Right renal cortex interstitium (tissue), 3 donors: ENCODE measurements at regions not wholly inside any gene's neighbourhood (a gene's known extent, or its start where the extent isn't known, plus 50 kb on each side); places are given as distances from the start of the nearest gene placed in this dataset.

Experiments
- DNase-seq, 3 donors: peaks; one replicate each; pipeline ENCODE4 v3.0.0-alpha.2; 2013; ENCODE audit warnings: low read depth in 3 of 3, low spot score in 2 of 3

- no peak for DNase-seq
Observed at GRCh38 chr1:209504571-209504970, 78.9 kb upstream of the CAMK1G start.

DNA sequence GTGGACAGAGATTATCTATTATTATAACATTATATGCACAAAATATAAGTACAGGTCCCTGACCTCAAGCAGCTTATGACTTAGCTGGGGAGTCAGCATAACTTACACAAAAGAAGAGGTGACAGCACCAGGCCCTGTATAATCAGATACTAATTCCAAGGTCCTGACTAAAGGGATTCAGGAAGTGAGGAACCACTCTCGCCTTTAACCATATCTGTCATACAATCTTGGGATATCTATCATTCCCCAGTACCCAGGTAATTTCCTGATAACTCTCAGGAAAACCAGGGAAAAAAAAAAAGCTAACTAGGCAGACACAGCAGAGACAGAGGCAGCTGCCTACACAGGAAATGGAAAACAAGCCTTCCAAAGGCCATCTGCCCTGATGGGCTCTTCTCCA lies 78.5 kb upstream of the CAMK1G start:
- no peak for DNase-seq

GRCh38 chr1:209506101-209506500 lies 77.4 kb upstream of the CAMK1G start:
- DNase-seq = no peak

DNA sequence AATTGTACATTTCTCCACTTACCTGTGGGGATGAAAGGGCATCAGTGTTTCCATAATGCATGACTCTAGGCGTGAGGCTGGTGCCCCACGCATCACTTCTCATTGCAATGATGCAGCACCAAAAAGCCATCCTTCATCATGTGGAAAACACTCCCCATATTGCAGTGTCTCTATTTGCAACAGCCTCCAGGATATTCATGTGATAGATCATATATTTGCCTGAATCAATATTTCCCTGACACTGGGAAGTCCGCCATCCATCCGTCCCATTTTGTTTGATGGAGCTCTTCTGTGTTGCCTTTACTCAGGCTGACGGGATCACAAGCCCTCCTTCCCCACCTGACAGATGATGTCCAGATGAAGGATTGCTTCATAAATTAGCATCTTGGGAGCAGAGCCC lies 74.5 kb upstream of the CAMK1G start:
- DNase-seq = no peak

- no peak for DNase-seq
Observed at GRCh38 chr1:209510063-209510462, 73.5 kb upstream of the CAMK1G start.

- no peak for DNase-seq
Observed at GRCh38 chr1:209511169-209511568, 72.3 kb upstream of the CAMK1G start.

GRCh38 chr1:209512821-209513220 lies 70.7 kb upstream of the CAMK1G start:
- DNase-seq = no peak

GRCh38 chr1:209513226-209513625 lies 70.3 kb upstream of the CAMK1G start:
- DNase-seq = no peak

DNA sequence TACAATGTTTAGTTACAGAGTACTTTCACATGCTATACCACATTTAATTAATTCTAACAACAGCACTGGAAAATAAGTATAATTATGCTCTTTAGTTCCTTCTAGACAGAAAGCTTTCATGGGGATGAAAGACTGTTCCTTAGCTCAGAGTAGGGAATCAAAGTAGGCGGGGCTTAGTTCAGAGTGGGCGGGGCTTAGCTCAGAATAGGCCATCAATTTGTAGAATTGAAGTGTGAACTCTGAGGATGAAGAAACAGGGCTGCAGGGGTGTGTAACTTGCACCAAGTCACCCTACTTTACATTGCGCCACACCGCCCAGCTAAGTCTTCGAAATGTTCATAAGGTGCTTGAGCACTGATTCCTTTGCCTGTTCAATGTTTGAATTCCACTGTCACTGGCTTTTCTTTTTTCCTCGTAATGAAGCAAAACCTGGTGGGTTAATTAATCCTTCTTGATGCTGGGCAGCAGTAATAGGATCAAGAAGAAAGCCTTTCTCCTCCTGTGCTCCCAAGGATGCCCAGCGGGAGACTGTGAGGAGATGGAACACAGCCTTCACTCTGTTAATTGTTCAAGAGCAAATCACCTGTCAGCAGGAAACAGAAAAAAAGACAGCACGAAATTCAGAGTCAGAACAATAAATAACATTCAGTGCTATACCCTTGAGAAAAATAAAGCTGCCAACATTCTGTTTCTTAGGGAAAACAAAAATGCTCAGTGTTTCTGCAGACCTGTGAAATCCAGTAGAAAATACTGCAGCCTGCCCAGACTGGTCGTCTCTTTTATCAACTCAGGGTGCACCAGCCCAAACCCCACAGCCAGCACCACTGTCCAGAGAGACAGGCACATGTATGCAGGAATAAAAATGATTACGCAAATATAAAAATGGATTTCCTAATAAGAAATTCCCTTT lies 66.5 kb upstream of the CAMK1G start:
- DNase-seq = no peak

DNA sequence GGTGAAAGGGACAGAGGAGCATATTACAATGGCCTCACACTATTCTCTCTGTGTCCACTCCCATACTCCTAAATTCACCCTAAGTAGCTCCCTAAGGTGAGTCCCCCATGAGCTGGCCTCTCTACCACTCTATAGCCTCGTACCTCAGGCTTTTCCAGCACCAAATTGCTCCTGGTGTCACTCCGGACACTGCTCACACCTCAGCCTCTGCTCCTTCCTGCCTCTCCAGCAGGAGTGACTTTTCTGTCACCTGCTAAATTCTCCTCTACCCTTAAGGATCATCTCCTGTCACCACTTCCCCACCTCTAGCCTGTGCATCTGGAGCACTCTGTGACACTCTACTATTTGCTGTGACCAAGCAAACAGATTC lies 65.8 kb upstream of the CAMK1G start:
- no peak for DNase-seq

GRCh38 chr1:209519786-209520185 lies 63.7 kb upstream of the CAMK1G start:
- no peak for DNase-seq

DNA sequence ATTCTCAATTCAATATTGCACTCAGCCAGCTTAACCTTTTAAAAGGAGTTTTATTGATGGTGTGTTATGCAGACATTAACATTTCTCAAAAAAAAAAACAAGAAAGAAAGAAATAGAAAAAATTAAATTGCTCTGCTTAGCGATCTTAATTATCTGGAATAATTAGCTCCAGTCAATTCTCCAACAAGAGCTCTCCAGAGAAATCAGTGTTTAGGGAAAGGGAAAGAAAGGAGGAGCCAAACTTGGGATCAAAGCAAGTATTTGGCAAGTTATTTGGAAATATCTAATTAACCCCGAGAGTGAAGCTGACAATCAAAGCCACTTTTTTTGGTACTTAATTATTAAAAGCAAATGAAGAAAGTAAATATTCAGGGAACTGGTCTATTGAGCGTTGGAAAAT lies 60.7 kb upstream of the CAMK1G start:
- no peak for DNase-seq

DNA sequence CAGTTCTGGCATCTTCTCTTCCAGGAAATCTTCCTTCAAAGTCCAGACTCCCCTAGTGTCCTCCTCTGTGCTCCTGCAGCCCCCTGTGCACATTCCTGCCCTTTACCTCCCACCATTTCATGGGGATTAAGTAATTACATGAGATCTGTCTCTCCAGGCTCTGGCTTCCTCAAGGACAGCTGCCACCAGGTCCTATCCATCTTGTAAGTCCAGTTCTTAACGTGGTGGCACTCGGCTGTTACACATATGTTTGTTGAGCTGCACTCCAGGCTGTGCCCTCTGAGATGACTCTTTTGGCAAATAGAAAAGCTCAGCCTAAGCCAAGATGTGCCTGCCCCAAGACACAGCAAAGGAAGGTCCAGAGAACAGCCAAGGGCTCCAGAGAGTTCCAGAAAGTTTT lies 57.4 kb upstream of the CAMK1G start:
- DNase-seq = no peak

- no peak for DNase-seq
Observed at GRCh38 chr1:209527372-209527771, 56.1 kb upstream of the CAMK1G start.

DNA sequence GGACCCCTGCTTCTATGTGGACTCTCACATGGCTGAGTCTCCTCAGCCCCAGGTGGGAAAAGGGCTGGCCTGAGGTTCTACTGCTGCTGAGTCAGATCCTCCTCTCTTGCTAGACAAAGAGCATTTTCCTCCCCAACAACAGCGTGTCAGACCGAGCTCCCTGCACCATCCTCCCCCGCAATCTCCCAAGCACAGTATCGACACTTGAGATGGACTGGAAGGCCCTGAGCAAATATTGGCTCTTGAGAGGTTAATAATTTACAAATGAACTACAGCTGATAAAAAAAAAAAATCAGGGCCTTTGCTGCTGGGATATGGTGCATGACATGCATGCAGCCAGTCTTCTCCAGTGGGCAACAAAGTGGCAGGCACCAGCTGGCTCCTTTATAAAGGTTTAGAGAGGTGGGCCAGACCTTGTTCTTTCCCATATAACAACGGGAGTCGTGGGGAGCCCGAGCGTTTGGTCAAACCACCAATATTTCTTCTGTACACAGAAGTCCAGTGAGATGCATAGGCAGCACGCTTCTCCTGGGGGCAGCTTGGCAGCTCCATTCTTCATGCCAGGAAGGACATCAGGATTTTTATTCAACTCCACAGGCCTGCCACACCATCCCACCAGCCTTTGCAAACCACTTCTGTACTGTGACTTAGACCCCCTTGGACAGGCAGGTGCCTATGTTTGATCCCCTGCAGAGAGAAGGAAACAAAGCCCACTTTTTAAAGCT lies 55.4 kb upstream of the CAMK1G start:
- no peak for DNase-seq

GRCh38 chr1:209529233-209529632 lies 54.3 kb upstream of the CAMK1G start:
- no peak for DNase-seq

DNA sequence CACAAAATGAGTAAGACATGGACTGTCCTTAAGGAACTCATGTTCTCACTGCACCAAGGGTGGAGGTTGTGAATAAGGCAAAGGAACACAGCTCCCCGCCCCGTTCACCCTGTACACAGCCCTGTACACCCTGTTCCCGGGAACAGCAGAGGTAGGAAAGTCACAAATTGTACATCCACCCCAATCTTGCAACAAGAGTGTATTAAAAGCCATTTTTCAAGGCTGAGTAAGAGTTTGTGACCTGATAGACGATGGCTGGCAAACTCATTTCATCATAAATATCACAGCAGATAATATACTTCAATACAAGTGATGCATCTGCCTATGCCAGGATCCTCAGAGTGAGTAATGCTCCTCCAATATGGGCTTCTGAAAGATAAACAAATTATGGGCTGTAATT lies 52.5 kb upstream of the CAMK1G start:
- no peak for DNase-seq

- no peak for DNase-seq
Observed at GRCh38 chr1:209531549-209531948, 52.0 kb upstream of the CAMK1G start.
